Hepatocyte (in vitro differentiated cells): ENCODE measurements at regions not wholly inside any gene's neighbourhood (a gene's known extent, or its start where the extent isn't known, plus 50 kb on each side); places are given as distances from the start of the nearest gene placed in this dataset.
"Not testable (repeated sequence)": the region's sequence is repeated elsewhere in the genome, so short reads cannot be mapped to it uniquely, and the experiment has no call there.

Source experiments
- DNase-seq: peaks from one replicate; pipeline ENCODE4 v3.0.0-alpha.2; 2016; ENCODE audit warnings: low spot score
- H2AFZ ChIP-seq: fragments of 200-600 bp; sonication (generic); 2 replicates; pipeline ENCODE4 v1.6.0; 2016; ENCODE audit warnings: antibody characterized with exemption, mild to moderate bottlenecking
- H3K27ac ChIP-seq: fragments of 200-600 bp; sonication (generic); 2 replicates; pipeline ENCODE4 v1.5.1; 2016; ENCODE audit warnings: mild to moderate bottlenecking
- H3K27me3 ChIP-seq: fragments of 200-600 bp; sonication (generic); 2 replicates; pipeline ENCODE4 v1.6.1; 2016
- H3K36me3 ChIP-seq: fragments of 200-600 bp; sonication (generic); replicated peaks from 2 replicates; pipeline ENCODE4 v1.5.1; 2016; ENCODE audit warnings: low read depth; ENCODE audit not compliant: insufficient read depth
- H3K4me1 ChIP-seq: fragments of 200-600 bp; sonication (generic); 2 replicates; pipeline ENCODE4 v1.5.1; 2016; ENCODE audit warnings: mild to moderate bottlenecking, moderate library complexity; ENCODE audit not compliant: insufficient read depth
- H3K4me2 ChIP-seq: fragments of 200-600 bp; sonication (generic); 2 replicates; pipeline ENCODE4 v1.6.0; 2016
- H3K4me3 ChIP-seq: fragments of 200-600 bp; sonication (generic); 2 replicates; pipeline ENCODE4 v1.5.1; 2016; ENCODE audit warnings: mild to moderate bottlenecking
- H3K79me2 ChIP-seq: fragments of 200-600 bp; sonication (generic); 2 replicates; pipeline ENCODE4 v1.6.0; 2017; ENCODE audit warnings: mild to moderate bottlenecking
- H3K9me2 ChIP-seq: fragments of 200-600 bp; sonication (generic); replicated peaks from 2 replicates; pipeline ENCODE4 v1.6.0; 2017; ENCODE audit warnings: mild to moderate bottlenecking; ENCODE audit not compliant: insufficient read depth
- H3K9me3 ChIP-seq: fragments of 200-600 bp; sonication (generic); 2 replicates; pipeline ENCODE4 v1.5.1; 2016; ENCODE audit warnings: low read depth, mild to moderate bottlenecking
- H4K20me1 ChIP-seq: fragments of 200-600 bp; sonication (generic); 2 replicates; pipeline ENCODE4 v1.6.0; 2016; ENCODE audit warnings: mild to moderate bottlenecking; ENCODE audit not compliant: insufficient read depth, poor library complexity, severe bottlenecking
- EZH2 ChIP-seq: fragments of 200-600 bp; sonication (generic); IDR thresholded peaks from 2 replicates; pipeline ENCODE4 v1.6.1; 2016; ENCODE audit warnings: antibody characterized with exemption, mild to moderate bottlenecking, borderline replicate concordance
- EZH2phosphoT487 ChIP-seq: fragments of 200-600 bp; sonication (generic); IDR thresholded peaks from one replicate; pipeline ENCODE4 v1.6.1; 2018; ENCODE audit warnings: antibody characterized with exemption, mild to moderate bottlenecking, low read depth, moderate library complexity; ENCODE audit not compliant: unreplicated experiment, severe bottlenecking
- WGBS: methylation state at CpG from one replicate; pipeline ENCODE4 v1.1.6; 2016; ENCODE audit warnings: low lambda C conversion rate; ENCODE audit errors: missing lambda C conversion rate; 5-methylcytosine and 5-hydroxymethylcytosine counted together
- TF ChIP-seq, protein P1 (sequence below): fragments of 200-600 bp; sonication (generic); IDR thresholded peaks from 2 replicates; pipeline ENCODE4 v1.5.1; 2016; ENCODE audit warnings: antibody characterized with exemption, mild to moderate bottlenecking; ENCODE audit not compliant: poor library complexity

DNA sequence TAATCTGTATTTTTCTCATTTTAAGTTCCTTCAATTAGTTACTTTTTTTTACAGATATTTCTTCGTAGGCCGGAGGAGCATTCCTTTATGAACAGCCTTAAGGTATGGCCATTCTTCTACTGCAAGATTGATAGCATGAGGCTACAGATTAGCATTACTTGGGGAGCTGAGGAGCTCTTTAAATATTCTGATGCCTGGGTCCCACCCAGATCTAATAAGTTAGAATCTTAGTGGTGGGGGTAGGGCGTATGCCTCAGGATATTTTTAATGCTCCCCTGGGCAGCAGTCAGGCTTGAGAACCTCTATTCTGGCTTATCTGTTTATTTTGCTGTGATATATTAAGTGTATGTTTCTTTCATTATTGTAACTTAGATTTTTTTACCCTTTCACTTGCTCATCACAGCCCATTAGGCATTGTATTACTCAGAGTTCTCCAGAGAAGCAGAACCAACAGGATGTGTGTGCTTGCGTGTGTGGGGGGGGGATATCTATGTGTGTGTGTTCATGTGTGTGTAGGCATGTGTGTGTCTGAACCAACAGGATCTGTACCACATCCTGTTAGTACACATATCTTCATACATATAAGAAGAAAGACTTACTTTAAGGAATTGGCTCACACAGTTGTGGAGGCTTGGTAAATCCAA, 91.8 kb upstream of the MTAP start:
- Histone ChIP-seq H3K27me3 (no peaks in the 10 kb centered on the region), H3K4me1 (no peaks in the 10 kb centered on the region), H3K79me2 (no peaks in the 10 kb centered on the region), H4K20me1 (no peaks in the 10 kb centered on the region), H3K4me2 (no peak overlapping the region), H3K9me2 (no peaks in the 10 kb centered on the region), H3K4me3 (no peak overlapping the region), H3K27ac (no peak overlapping the region), H2AFZ (no peak overlapping the region), H3K36me3 (no peaks in the 10 kb centered on the region), H3K9me3 (no peaks in the 10 kb centered on the region)
- WGBS: 90% methylated on average over 4 of the region's 4 CpGs
- DNase-seq: no peak
- no peak for TF ChIP-seq EZH2phosphoT487
- TF ChIP-seq EZH2: no peak
- TF ChIP-seq, protein P1, sequence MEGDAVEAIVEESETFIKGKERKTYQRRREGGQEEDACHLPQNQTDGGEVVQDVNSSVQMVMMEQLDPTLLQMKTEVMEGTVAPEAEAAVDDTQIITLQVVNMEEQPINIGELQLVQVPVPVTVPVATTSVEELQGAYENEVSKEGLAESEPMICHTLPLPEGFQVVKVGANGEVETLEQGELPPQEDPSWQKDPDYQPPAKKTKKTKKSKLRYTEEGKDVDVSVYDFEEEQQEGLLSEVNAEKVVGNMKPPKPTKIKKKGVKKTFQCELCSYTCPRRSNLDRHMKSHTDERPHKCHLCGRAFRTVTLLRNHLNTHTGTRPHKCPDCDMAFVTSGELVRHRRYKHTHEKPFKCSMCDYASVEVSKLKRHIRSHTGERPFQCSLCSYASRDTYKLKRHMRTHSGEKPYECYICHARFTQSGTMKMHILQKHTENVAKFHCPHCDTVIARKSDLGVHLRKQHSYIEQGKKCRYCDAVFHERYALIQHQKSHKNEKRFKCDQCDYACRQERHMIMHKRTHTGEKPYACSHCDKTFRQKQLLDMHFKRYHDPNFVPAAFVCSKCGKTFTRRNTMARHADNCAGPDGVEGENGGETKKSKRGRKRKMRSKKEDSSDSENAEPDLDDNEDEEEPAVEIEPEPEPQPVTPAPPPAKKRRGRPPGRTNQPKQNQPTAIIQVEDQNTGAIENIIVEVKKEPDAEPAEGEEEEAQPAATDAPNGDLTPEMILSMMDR: no peak

DNA sequence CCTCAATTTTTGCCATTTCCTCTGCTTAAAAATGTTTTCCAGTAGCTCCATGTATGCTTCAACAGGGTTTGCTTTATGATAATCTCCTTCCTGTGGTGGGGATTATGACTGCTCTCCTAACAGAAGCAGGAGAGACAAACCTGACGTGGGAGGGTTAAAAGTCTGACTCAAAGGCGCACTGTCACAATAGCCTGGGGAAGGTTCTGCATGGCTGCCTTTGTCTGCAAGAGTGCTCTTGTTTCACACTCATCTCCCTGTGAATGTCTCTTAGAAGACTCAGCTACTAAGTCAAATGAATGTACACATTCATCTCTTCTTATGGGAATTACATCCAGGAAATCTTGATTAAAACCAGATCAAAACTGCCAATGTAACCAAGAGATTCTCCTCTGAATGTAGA, 90.9 kb upstream of the MTAP start:
- Histone ChIP-seq H3K4me1 (no peaks in the 10 kb centered on the region), H4K20me1 (no peaks in the 10 kb centered on the region), H3K79me2 (no peaks in the 10 kb centered on the region), H3K4me3 (no peak overlapping the region), H3K27ac (no peak overlapping the region), H3K9me3 (no peaks in the 10 kb centered on the region), H2AFZ (no peak overlapping the region), H3K27me3 (no peaks in the 10 kb centered on the region), H3K9me2 (no peaks in the 10 kb centered on the region), H3K36me3 (no peaks in the 10 kb centered on the region), H3K4me2 (no peak overlapping the region)
- no peak for DNase-seq
- 44% methylated on average over 2 of the region's 2 CpGs for WGBS
- no peak for TF ChIP-seq EZH2
- TF ChIP-seq EZH2phosphoT487: no peak
- TF ChIP-seq, protein P1: no peak

- Histone ChIP-seq H3K4me3 (no peak overlapping the region), H3K27me3 (no peaks in the 10 kb centered on the region), H3K79me2 (no peaks in the 10 kb centered on the region), H4K20me1 (no peaks in the 10 kb centered on the region), H3K9me3 (no peaks in the 10 kb centered on the region), H3K4me1 (no peaks in the 10 kb centered on the region), H2AFZ (no peak overlapping the region), H3K27ac (no peak overlapping the region), H3K36me3 (no peaks in the 10 kb centered on the region), H3K4me2 (no peak overlapping the region), H3K9me2 (no peaks in the 10 kb centered on the region)
- 32% methylated on average over 1 of the region's 1 CpG for WGBS
- TF ChIP-seq, protein P1: no peak
- TF ChIP-seq EZH2: no peak
- TF ChIP-seq EZH2phosphoT487: no peak
- DNase-seq: no peak
Measured at GRCh38 chr9:21715408-21715807, 87.0 kb upstream of the MTAP start.

DNA sequence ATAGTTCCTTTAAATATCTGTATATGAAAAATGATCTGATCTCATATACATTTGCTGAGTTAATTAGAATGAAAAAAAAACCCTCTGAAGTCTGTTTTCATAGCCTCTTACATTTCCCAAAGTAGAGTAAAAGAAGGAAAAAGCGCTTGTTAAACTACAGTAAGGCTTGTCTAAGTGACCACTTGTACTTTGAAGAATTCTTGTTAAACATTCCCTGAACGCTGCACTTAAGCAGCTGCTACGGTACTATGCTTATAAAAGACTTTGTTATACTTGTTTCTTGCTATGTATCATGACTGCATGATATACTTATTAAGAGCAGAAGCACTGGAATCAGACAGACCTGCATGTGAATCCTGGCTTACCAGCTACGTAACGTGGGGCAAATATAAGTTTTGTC, 81.7 kb upstream of the MTAP start:
- Histone ChIP-seq H3K4me1 (no peaks in the 10 kb centered on the region), H3K9me3 (no peaks in the 10 kb centered on the region), H3K36me3 (no peaks in the 10 kb centered on the region), H2AFZ (no peak overlapping the region), H3K27me3 (peaks cover 4% of the 10 kb centered on the region), H3K4me3 (no peak overlapping the region), H3K27ac (no peak overlapping the region), H4K20me1 (no peaks in the 10 kb centered on the region), H3K4me2 (no peak overlapping the region), H3K9me2 (no peaks in the 10 kb centered on the region), H3K79me2 (no peaks in the 10 kb centered on the region)
- no peak for TF ChIP-seq EZH2
- TF ChIP-seq, protein P1: no peak
- TF ChIP-seq EZH2phosphoT487: no peak
- WGBS: 47% methylated on average over 5 of the region's 5 CpGs
- DNase-seq: no peak

DNA sequence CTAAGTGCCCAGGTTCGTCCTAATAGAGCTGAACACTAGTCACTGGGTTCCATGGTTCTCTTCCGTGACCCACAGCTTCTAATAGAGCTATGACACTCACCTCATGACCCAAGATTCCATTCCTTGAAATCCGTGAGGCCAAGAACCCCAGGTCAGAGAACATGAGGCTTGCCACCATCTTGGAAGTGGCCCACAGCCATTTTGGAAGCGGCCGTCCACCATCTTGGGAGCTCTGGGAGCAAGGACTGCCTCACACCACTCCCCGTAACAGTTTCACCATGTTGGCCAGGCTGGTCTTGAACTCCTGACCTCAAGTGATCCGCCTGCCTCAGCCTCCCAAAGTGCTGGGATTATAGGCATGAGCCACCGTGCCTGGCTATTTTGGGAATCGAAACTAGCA, 75.0 kb upstream of the MTAP start:
- H3K9me2 ChIP-seq, H3K27me3 ChIP-seq, H3K79me2 ChIP-seq, H3K4me3 ChIP-seq, H2AFZ ChIP-seq, H3K36me3 ChIP-seq, H4K20me1 ChIP-seq, H3K9me3 ChIP-seq, H3K4me2 ChIP-seq, H3K4me1 ChIP-seq, DNase-seq, H3K27ac ChIP-seq: not testable (repeated sequence)
- 90% methylated on average over 9 of the region's 9 CpGs for WGBS
